Lung (tissue), 11 donors: ENCODE measurements at regions not wholly inside any gene's neighbourhood (a gene's known extent, or its start where the extent isn't known, plus 50 kb on each side); places are given as distances from the start of the nearest gene placed in this dataset.

Source experiments
- ATAC-seq: fragments of 200-7000 bp; cut with Tn5 transposase; one replicate; pipeline ENCODE4 v1.9.1; 2020; ENCODE audit warnings: moderate number of reproducible peaks; ENCODE audit not compliant: insufficient read depth, low FRiP score
- DNase-seq, 3 donors: peaks; one replicate each; pipeline ENCODE4 v3.0.0-alpha.2; 2013 to 2017
- H3K27ac ChIP-seq, 2 donors: one replicate each; pipeline ENCODE4 v1.5.1; 2013; ENCODE audit warnings: mild to moderate bottlenecking in 2 of 2, moderate library complexity in 2 of 2, control low read depth in 1 of 2, inconsistent platforms in 1 of 2, low read depth in 1 of 2, low read length in 1 of 2
- H3K27me3 ChIP-seq, 3 donors: one replicate each; pipeline ENCODE4 v1.5.1; 2013; ENCODE audit warnings: low read length in 2 of 3; ENCODE audit not compliant: control insufficient read depth in 3 of 3, insufficient read depth in 3 of 3
- H3K36me3 ChIP-seq, 4 donors: one replicate each; pipeline ENCODE4 v1.5.1; 2013; ENCODE audit warnings: low read length in 4 of 4, mild to moderate bottlenecking in 1 of 4, moderate library complexity in 1 of 4; ENCODE audit not compliant: control insufficient read depth in 4 of 4, insufficient read depth in 4 of 4
- H3K4me1 ChIP-seq, 5 donors: one replicate each; pipeline ENCODE4 v1.5.1; 2013; ENCODE audit warnings: low read length in 5 of 5, mild to moderate bottlenecking in 2 of 5, moderate library complexity in 1 of 5; ENCODE audit not compliant: control insufficient read depth in 5 of 5, insufficient read depth in 5 of 5
- H3K4me3 ChIP-seq: one replicate; pipeline ENCODE4 v1.5.1; 2013; ENCODE audit warnings: mild to moderate bottlenecking, control low read depth, moderate library complexity
- H3K9ac ChIP-seq, 2 donors: one replicate each; pipeline ENCODE4 v1.5.1; 2013; ENCODE audit warnings: low read length in 2 of 2, control low read depth in 1 of 2; ENCODE audit not compliant: insufficient read depth in 1 of 2
- H3K9me3 ChIP-seq, 4 donors: one replicate each; pipeline ENCODE4 v1.5.1; 2013; ENCODE audit warnings: low read length in 3 of 4, mild to moderate bottlenecking in 1 of 4, moderate library complexity in 1 of 4; ENCODE audit not compliant: control insufficient read depth in 4 of 4, insufficient read depth in 3 of 4
- WGBS, 2 donors: extraction: QIAGEN DNeasy Blood & Tissue Kit; methylation state at CpG; one replicate each; pipeline ENCODE4 v1.1.7; 2013; 5-methylcytosine and 5-hydroxymethylcytosine counted together
- TF ChIP-seq, protein P1 (sequence below): IDR thresholded peaks from 2 replicates; pipeline ENCODE4 v1.5.1; 2012; ENCODE audit warnings: mild to moderate bottlenecking; ENCODE audit errors: control extremely low read depth, extremely low read depth
- donor health status: control.
- donor health status: control.
- donor health status: Bipolar disorder and iron deficiency.
- donor health status: healthy.
- donor health status: DM: yes; HTN: yes; CAD: no.

DNA sequence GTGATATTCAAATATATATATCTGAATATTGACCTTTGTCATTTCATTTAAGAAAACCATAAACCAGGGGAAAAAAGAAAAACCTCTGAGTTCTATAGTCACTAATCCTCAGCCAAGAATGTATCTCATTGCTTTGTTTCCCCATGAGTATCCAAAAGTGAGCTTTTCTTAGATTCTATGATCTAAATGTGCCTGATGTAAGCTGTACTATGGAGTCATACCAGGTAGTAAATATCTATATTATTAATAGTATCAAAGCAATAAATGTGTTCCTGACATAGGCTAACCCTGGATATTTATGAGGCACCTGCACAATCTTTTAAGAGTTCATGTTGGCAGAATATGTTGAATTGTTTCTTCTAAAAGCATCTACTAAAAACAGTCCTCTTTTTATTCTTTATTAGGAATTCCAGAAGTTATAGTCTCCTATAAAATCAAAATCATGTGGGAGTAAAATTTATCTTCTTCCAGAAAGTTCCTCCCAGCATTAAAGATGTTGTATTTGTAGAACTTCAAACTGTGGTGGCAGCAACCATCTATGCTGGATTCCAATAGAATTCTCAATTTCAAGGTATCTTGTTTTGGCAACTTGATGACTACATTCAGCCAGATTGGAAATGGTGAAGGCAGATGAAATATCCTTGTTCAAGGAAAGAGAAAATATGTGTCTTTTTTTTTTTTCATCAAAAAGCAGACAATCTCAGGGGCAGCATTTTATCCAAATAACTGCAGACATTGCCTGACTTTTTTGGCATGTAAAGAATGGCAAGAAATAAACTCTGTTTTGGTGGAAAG lies 139.7 kb upstream of the RASSF8 start:
- H3K9ac ChIP-seq: no peak overlapping the region
- peaks cover 0 to 3% (median 0%) of the 10 kb centered on the region in 4 donors for H3K9me3 ChIP-seq
- TF ChIP-seq, protein P1, sequence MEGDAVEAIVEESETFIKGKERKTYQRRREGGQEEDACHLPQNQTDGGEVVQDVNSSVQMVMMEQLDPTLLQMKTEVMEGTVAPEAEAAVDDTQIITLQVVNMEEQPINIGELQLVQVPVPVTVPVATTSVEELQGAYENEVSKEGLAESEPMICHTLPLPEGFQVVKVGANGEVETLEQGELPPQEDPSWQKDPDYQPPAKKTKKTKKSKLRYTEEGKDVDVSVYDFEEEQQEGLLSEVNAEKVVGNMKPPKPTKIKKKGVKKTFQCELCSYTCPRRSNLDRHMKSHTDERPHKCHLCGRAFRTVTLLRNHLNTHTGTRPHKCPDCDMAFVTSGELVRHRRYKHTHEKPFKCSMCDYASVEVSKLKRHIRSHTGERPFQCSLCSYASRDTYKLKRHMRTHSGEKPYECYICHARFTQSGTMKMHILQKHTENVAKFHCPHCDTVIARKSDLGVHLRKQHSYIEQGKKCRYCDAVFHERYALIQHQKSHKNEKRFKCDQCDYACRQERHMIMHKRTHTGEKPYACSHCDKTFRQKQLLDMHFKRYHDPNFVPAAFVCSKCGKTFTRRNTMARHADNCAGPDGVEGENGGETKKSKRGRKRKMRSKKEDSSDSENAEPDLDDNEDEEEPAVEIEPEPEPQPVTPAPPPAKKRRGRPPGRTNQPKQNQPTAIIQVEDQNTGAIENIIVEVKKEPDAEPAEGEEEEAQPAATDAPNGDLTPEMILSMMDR: no peak
- H3K27ac ChIP-seq: no peak overlapping the region
- DNase-seq (no peak), ATAC-seq (no peak)
- H3K4me3 ChIP-seq: no peak overlapping the region
- H3K36me3 ChIP-seq: no peaks in the 10 kb centered on the region
- H3K27me3 ChIP-seq: no peaks in the 10 kb centered on the region
- peaks cover 0 to 2% (median 0%) of the 10 kb centered on the region in 5 donors for H3K4me1 ChIP-seq

DNA sequence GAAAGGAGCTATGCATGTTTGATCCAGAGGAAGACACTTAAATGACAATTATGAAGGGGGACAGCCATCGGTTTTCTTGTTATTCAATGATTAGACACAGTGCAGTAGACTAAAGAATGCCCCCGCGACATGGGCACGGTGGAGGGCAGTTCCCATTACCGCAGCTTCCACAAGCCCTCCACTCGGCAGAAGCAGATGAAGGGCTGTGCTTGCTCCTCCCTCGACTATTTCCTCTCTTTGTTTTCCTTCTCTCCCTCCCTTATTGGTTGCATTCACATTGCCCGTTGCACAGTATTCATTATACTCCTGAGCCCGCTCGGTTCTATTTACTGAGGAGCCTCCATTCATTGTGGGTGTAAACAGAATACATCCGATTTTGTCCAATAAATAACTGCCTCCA lies 138.8 kb upstream of the RASSF8 start:
- no peak overlapping the region for H3K9ac ChIP-seq
- TF ChIP-seq, protein P1: no peak
- H3K4me1 ChIP-seq: peaks cover 0 to 2% (median 0%) of the 10 kb centered on the region in 5 donors
- ATAC-seq (no peak), DNase-seq (no peak)
- peaks cover 0 to 3% (median 0%) of the 10 kb centered on the region in 4 donors for H3K9me3 ChIP-seq
- H3K27ac ChIP-seq: no peak overlapping the region
- no peaks in the 10 kb centered on the region for H3K36me3 ChIP-seq
- no peaks in the 10 kb centered on the region for H3K27me3 ChIP-seq
- H3K4me3 ChIP-seq: no peak overlapping the region
- 60 to 79% methylated on average over 11 of the region's 11 CpGs for WGBS, 2 donors

DNA sequence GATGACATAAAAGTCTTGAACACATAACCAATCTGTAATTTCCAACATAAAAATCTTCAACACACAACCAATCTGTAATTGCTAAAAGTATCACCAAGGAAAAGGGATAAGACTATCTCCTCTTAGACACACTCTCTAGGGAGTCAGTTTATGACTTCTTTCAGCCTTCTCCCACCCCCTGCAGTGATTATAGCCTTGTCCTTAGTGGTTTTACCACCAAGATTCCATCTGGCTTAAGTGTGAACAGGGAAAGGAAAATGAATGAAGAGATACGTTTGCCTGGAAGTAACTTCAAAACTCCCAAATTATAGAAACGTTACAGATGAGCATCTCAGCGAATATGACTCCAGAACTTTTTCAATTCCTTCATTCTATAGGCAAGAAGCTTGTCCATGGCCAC lies 136.2 kb upstream of the RASSF8 start:
- 92 to 94% methylated on average over 3 of the region's 3 CpGs for WGBS, 2 donors
- Histone ChIP-seq H3K27ac (no peak overlapping the region), H3K4me1 (peaks cover 0 to 7% (median 0%) of the 10 kb centered on the region in 5 donors), H3K9me3 (peaks cover 0 to 2% (median 0%) of the 10 kb centered on the region in 4 donors), H3K9ac (no peak overlapping the region), H3K4me3 (no peak overlapping the region), H3K36me3 (no peaks in the 10 kb centered on the region), H3K27me3 (no peaks in the 10 kb centered on the region)
- ATAC-seq (no peak), DNase-seq (no peak)
- TF ChIP-seq, protein P1: no peak

DNA sequence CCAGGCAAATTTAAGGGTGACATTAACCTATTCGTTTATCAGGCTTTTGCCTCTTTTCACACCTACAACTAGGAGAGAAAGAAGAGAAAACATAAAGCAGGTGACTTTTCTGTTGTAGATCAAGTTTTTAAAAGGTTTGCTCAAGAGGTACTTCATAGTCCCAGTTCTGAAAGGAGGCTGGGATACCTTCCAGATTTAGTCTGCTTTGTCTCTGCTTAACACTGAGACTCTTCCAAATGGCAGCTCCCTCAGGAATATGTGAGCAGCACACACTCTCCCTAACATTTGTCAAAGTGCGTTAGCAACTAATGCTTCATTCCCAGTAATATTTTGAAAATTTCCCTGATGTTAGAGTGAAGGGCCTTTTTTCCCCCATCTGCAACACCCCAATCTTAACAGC lies 133.7 kb upstream of the RASSF8 start:
- DNase-seq (peak in 1 of 3 donors; percentile 52), ATAC-seq (no peak)
- Histone ChIP-seq H3K27me3 (no peaks in the 10 kb centered on the region), H3K4me1 (peaks cover 0 to 12% (median 2%) of the 10 kb centered on the region in 5 donors), H3K4me3 (no peak overlapping the region), H3K9ac (no peak overlapping the region), H3K9me3 (no peaks in the 10 kb centered on the region), H3K27ac (no peak overlapping the region), H3K36me3 (no peaks in the 10 kb centered on the region)
- TF ChIP-seq, protein P1: no peak
- 68 to 82% methylated on average over 2 of the region's 2 CpGs for WGBS, 2 donors
